Immature natural killer cell (primary cell): ENCODE measurements at regions not wholly inside any gene's neighbourhood (a gene's known extent, or its start where the extent isn't known, plus 50 kb on each side); places are given as distances from the start of the nearest gene placed in this dataset.

Experiments
- DNase-seq, 3 donors: peaks; one replicate each; pipeline ENCODE4 v3.0.0; 2022; ENCODE audit warnings: mixed read lengths in 1 of 3
- H3K27ac Mint-ChIP-seq, 6 donors: one replicate each; pipeline ENCODE4 v1.8.0; 2020; ENCODE audit warnings: mixed read lengths in 6 of 6, mild to moderate bottlenecking in 5 of 6, inconsistent platforms in 4 of 6, moderate library complexity in 3 of 6
- H3K27me3 Mint-ChIP-seq, 3 donors: one replicate each; pipeline ENCODE4 v1.8.0; 2020 to 2021; ENCODE audit warnings: low read depth in 3 of 3, mild to moderate bottlenecking in 3 of 3, mixed read lengths in 3 of 3, moderate library complexity in 3 of 3, inconsistent platforms in 1 of 3
- H3K36me3 Mint-ChIP-seq, 3 donors: one replicate each; pipeline ENCODE4 v1.8.0; 2020; ENCODE audit warnings: mixed read lengths in 3 of 3, inconsistent platforms in 2 of 3, mild to moderate bottlenecking in 2 of 3
- H3K4me1 Mint-ChIP-seq, 2 donors: one replicate each; pipeline ENCODE4 v1.8.0; 2020; ENCODE audit warnings: inconsistent platforms in 2 of 2, mild to moderate bottlenecking in 2 of 2, mixed read lengths in 2 of 2, moderate library complexity in 1 of 2
- H3K4me3 Mint-ChIP-seq, 5 donors: one replicate each; pipeline ENCODE4 v1.8.0; 2020; ENCODE audit warnings: mild to moderate bottlenecking in 5 of 5, mixed read lengths in 5 of 5, inconsistent platforms in 3 of 5, moderate library complexity in 3 of 5
- H3K9me3 Mint-ChIP-seq, 6 donors: one replicate each; pipeline ENCODE4 v1.8.0; 2020; ENCODE audit warnings: mild to moderate bottlenecking in 6 of 6, mixed read lengths in 6 of 6, inconsistent platforms in 4 of 6, moderate library complexity in 3 of 6

DNA sequence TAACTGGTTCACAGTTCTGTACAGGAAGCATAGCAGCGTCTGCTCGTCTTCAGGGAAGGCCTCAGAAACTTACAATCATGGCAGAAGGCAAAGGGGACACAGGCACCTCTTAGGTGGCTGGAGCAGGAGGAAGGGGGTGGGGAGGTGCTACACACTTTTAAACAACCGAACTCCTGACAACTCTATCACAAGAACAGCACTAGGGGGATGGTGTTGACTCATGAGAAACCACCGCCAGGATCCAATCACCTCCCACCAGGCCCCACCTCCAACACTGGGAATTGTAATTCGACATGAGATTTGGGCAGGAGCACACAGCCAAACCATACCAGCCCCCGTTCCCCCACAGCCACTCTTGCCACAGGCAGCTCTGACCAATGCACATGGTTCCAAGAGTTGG, 306.3 kb upstream of the POU3F1 start:
- DNase-seq, result no peak
- Mint-ChIP-seq H3K36me3 (peaks cover 0 to 4% (median 0%) of the 10 kb centered on the region in 3 donors), H3K9me3 (peaks cover 0 to 8% (median 0%) of the 10 kb centered on the region in 6 donors), H3K4me3 (no peak overlapping the region), H3K27ac (no peak overlapping the region), H3K27me3 (peaks cover 3 to 11% (median 7%) of the 10 kb centered on the region in 3 donors), H3K4me1 (no peaks in the 10 kb centered on the region)

DNA sequence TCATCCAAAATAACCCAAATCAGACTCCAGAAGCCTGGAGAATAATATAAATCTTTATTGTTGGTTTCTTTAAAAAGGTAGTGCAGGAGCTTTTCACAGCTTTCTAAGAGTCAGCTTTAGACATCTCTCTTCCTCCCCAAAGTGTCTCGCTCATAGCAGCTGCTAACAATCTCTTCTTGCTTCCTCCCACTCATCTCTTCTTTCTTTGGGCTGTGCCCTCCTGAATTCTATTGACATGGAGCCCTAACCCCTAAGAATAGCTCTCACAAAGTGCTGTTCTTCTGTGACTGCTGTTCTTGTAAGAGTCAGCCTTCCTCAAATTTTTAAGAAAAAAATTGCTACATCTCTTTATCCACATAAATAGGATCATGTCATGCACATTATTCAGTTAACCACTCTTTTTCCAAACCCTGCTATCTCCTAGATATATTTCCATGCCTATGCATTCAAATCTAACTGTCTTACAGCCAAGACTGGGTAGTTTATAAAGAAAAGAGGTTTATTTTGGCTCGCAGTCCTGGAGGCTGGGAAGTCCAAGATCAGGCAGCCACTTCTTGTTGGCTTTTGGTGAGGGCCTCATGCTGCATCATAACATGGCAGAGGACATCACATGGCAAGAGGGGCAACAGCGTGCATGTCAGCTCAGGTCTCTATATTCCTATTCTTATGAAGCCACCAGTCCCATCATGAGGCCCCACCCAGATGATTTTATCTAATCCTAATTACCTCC, 301.0 kb upstream of the POU3F1 start:
- DNase-seq, result no peak
- H3K36me3 Mint-ChIP-seq, result peaks cover 0 to 4% (median 0%) of the 10 kb centered on the region in 3 donors
- no peaks in the 10 kb centered on the region for H3K4me1 Mint-ChIP-seq
- peaks cover 2 to 16% (median 8%) of the 10 kb centered on the region in 3 donors for H3K27me3 Mint-ChIP-seq
- H3K27ac Mint-ChIP-seq, result no peak overlapping the region
- no peak overlapping the region for H3K4me3 Mint-ChIP-seq
- peaks cover 0 to 8% (median 0%) of the 10 kb centered on the region in 6 donors for H3K9me3 Mint-ChIP-seq

DNA sequence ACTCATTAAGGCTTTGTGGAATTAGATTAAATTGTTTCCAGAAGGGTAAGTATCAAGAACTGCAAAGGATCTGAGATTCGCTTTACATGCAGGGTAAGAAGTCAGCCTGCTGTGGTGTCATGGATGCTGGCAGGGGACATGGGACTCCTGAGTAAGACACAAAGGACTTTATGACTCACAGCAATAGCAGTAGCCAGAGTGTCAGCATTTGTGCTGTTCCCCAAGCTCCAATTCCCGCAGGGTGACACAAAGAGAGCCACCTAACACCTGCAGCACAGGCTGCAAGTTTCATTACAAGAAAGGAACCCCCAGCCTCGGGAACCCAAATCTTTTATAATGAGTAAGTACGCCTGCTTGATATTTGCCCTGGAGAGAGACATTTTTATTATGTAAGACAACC, 298.1 kb upstream of the POU3F1 start:
- Mint-ChIP-seq H3K9me3 (peaks cover 0 to 8% (median 0%) of the 10 kb centered on the region in 6 donors), H3K27me3 (peaks cover 3 to 20% (median 3%) of the 10 kb centered on the region in 3 donors), H3K4me3 (no peak overlapping the region), H3K27ac (no peak overlapping the region), H3K4me1 (no peaks in the 10 kb centered on the region), H3K36me3 (peaks cover 0 to 4% (median 0%) of the 10 kb centered on the region in 3 donors)
- DNase-seq, result no peak

DNA sequence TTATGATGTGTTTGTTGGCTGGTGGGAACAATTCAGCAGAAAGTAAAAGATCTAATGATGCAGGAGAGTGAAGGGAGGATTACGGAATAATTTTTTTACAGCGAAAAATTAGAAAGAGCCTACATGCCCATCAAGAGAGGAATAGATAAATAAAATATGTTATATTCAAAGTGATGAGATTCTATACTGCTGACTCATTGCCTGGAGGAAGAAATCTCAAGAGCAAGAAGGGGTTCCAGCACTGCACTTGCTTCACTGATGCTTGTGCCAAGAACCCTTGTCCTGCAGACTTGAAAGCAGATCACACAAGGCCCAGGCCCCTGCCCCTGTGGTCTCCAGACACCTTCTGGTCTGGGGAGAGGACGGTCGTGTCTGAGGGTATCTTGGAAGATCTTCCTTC, 295.1 kb upstream of the POU3F1 start:
- no peak for DNase-seq
- Mint-ChIP-seq H3K27me3 (peaks cover 5 to 16% (median 6%) of the 10 kb centered on the region in 3 donors), H3K4me3 (no peak overlapping the region), H3K36me3 (no peaks in the 10 kb centered on the region), H3K27ac (no peak overlapping the region), H3K9me3 (no peaks in the 10 kb centered on the region), H3K4me1 (no peaks in the 10 kb centered on the region)

DNA sequence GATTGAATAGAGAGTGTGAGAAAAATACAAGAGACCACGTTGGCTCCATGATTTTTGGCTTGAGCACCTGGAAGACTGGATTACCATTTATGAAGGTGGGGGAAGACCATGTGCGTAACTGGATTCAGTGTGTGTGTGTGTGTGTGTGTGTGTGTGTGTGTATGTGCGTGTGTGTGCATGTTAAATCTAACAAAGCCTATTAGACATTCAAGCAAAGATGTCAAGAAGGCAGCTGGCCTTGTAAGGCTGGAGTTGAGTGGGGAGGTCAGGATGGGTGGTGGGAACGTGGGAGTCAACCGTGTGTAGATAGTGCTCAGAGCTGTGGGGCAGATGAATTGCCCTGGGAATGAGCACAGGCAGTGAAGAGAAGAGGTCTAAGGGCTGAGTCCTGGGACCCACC, 293.8 kb upstream of the POU3F1 start:
- Mint-ChIP-seq H3K9me3 (no peaks in the 10 kb centered on the region), H3K27me3 (peaks cover 5 to 17% (median 7%) of the 10 kb centered on the region in 3 donors), H3K36me3 (no peaks in the 10 kb centered on the region), H3K4me3 (no peak overlapping the region), H3K27ac (no peak overlapping the region), H3K4me1 (no peaks in the 10 kb centered on the region)
- no peak for DNase-seq

DNA sequence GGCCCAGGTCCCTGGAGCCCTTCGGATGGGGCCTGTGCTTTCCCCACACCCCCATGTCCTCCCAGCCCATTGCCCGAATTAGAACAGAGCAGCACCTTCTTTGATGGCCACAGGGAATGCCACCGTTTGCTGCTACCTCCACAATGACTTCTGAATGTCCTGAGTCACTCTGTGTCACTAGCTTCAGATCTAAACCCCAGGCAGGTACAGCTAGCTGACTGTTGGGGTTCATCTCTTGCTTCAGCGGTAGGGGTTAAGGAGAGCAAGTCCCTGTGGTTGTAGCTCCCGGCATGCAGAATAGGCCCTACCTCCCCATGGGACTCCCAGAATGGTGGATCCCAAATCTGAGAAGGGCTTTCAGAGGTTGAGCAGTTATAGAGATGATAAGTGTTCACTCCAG, 291.1 kb upstream of the POU3F1 start:
- Mint-ChIP-seq H3K36me3 (no peaks in the 10 kb centered on the region), H3K27ac (no peak overlapping the region), H3K4me1 (no peaks in the 10 kb centered on the region), H3K27me3 (peaks cover 5 to 20% (median 11%) of the 10 kb centered on the region in 3 donors), H3K4me3 (no peak overlapping the region), H3K9me3 (no peaks in the 10 kb centered on the region)
- DNase-seq, result no peak

DNA sequence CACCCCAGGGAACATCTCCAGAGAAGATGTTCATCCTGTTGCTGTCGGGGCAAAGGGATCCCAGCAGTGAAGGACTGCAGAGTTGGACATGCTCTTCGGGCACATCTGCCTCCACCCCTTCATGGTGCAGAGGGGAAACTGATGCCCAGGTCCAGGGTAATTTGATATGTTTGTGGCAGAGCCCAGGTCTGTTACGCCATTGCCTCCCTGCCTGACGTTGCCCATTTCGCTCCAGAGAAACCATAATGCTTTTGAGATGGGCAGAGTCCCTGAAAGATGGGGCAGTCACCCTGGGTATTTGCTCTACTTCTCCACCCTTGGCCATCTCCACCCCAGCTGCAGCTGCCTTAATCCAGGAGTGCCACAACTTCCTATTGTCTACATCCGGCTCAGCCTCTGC, 290.4 kb upstream of the POU3F1 start:
- Mint-ChIP-seq H3K27ac (no peak overlapping the region), H3K4me3 (no peak overlapping the region), H3K27me3 (peaks cover 5 to 19% (median 12%) of the 10 kb centered on the region in 3 donors), H3K36me3 (no peaks in the 10 kb centered on the region), H3K9me3 (no peaks in the 10 kb centered on the region), H3K4me1 (no peaks in the 10 kb centered on the region)
- DNase-seq, result no peak

DNA sequence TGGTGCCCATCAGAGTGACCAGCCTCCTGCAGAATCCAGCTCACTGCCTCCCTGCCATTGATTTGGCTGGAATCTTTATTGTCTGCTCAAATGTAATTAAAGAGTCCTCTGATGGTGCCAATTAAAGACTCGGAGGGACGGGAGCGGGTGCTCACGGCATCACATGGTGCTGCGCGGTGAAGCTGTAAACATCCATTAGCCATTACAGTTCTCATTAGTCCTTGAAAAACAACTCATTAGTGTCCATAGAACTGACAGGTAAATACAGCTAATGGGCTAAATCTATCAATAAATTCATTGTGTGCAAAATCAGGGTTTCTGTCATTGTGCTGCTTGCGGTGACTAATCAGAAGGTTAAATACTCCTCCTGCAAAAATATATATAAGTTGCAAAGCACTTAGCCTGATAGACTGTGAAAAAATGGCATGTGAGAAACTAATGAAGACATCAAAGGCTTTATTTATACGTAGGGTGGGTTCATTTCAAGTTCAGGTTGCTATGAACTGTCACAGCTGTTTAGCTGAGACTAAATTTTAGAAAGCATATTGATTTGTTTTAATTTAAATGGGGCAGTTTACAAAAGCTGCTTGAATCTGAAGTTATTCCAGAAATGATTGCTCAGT, 289.8 kb upstream of the POU3F1 start:
- no peak for DNase-seq
- Mint-ChIP-seq H3K27ac (no peak overlapping the region), H3K4me3 (no peak overlapping the region), H3K36me3 (no peaks in the 10 kb centered on the region), H3K27me3 (peaks cover 5 to 22% (median 14%) of the 10 kb centered on the region in 3 donors), H3K9me3 (no peaks in the 10 kb centered on the region), H3K4me1 (no peaks in the 10 kb centered on the region)

DNA sequence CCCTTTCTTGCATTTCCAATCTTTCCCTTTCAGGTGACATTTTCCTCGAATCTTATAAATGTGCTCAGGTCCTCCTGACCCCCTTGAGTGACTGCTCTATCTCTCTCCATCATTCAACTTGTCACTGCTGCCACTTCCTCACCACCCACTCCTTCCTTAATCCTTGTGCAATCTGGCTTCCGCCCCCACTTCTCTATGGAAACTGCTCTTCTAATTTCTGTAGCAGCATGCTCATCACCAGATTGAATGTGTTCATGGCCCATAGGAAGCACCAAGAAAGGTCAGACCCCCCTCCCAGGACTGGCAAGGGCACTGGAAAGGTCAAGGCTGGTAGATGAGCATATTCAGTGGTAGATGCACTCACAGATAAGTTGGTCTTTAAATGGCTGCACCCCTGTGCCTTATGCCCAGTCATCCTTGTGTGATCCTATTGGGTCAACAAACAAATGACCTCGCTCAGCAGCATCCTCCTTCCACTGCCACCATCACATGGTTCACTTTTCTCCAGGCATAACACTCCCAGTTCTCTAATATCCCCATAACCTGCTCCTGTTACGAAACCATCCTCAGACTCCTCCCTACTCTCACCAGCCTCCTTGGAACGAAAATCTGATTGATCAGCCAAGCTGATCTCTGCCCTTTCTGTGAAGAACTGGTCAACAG, 288.5 kb upstream of the POU3F1 start:
- Mint-ChIP-seq H3K4me3 (no peak overlapping the region), H3K4me1 (no peaks in the 10 kb centered on the region), H3K9me3 (no peaks in the 10 kb centered on the region), H3K27ac (no peak overlapping the region), H3K36me3 (no peaks in the 10 kb centered on the region), H3K27me3 (peaks cover 4 to 19% (median 12%) of the 10 kb centered on the region in 3 donors)
- no peak for DNase-seq

DNA sequence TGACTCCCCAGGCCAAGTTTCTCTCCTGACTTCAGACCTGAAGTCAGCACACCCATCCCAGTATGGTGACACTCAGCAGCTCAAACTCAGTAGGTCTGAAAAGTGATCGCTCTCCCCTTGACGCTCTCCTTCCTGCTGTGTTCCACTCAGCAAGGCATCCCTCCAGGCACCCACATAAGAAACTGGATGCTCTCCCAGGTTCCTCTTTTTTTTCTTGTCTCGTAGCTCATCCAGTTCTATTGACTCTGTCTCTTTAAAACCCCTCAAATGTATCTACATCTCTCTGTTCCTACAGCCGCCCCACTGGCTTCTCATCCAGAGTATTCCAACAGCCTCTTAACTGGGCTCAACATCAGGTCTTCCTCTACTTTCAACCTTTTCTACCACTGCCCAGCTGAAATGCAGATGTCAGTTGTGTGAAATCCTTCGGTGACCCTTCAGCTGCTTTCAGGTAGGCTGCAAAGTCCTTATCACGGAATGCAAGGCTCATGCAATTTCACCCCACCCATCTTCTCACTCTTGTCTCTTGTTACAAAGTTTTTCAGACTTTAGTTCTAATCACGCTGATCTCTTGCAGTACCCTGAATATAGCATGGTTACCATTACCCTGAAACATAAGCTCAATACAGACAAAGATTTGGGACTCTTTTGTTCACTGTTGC, 286.2 kb upstream of the POU3F1 start:
- peaks cover 2 to 13% (median 11%) of the 10 kb centered on the region in 3 donors for H3K27me3 Mint-ChIP-seq
- no peak overlapping the region for H3K27ac Mint-ChIP-seq
- H3K36me3 Mint-ChIP-seq, result no peaks in the 10 kb centered on the region
- H3K9me3 Mint-ChIP-seq, result no peaks in the 10 kb centered on the region
- H3K4me3 Mint-ChIP-seq, result no peak overlapping the region
- H3K4me1 Mint-ChIP-seq, result no peaks in the 10 kb centered on the region
- no peak for DNase-seq

DNA sequence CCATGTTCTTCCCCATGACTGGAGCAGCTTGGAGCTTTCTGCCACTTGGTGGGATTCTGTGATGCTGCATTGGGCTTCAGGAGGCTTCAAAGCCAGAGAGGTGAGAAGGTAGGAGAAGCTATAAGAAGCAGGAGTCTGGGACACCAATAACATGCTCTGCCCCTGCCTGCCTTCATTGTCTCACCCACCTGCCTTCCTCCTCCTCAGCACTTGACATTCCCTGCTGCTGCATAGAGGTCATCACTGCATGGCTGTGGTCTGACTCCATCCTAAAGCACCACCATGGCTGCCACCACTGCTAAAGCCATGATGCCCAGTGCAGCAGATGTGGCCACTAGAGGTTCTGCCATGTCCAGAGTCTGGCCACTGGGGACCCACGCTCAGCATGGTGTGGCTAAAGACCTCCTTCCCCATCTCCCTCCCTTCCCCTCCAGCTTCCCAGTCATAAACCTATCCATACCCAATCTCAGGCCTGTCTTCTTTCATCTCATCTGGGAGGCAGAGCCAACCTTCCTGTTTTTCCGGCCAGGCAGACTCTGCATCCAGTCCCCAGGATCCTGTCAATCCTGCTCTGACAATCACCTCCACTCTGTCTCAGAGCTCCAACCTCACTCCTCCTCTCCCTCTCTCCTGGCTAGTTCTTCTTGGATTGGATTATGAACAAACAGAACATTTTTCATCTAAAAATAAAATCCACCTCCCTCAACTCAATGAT, 285.1 kb upstream of the POU3F1 start:
- Mint-ChIP-seq H3K27ac (no peak overlapping the region), H3K4me1 (no peaks in the 10 kb centered on the region), H3K27me3 (peaks cover 0 to 17% (median 11%) of the 10 kb centered on the region in 3 donors), H3K4me3 (no peak overlapping the region), H3K9me3 (peaks cover 0 to 2% (median 0%) of the 10 kb centered on the region in 6 donors), H3K36me3 (no peaks in the 10 kb centered on the region)
- DNase-seq, result no peak

DNA sequence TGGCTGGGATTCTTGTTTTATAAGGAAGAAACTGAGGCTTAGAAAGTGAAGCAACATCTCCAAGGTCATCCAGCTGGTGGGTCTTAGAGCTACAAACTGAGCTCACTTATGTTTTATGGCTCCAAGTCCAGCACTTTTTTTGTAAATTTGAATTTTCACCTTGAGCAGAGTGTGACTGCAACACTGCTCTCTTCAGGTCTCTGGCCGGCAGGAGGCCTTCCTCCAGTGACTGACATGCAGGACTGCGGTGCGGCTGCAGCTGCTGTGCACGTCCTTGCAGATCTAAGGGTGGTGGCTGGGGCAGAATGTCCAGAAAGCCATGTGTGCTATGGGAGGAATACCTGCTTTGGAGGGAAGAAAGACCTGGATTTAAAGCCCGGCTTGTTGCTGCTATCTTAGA, 284.2 kb upstream of the POU3F1 start:
- peaks cover 0 to 17% (median 11%) of the 10 kb centered on the region in 3 donors for H3K27me3 Mint-ChIP-seq
- H3K36me3 Mint-ChIP-seq, result no peaks in the 10 kb centered on the region
- H3K4me3 Mint-ChIP-seq, result no peak overlapping the region
- DNase-seq, result no peak
- H3K4me1 Mint-ChIP-seq, result no peaks in the 10 kb centered on the region
- peaks cover 0 to 2% (median 0%) of the 10 kb centered on the region in 6 donors for H3K9me3 Mint-ChIP-seq
- H3K27ac Mint-ChIP-seq, result no peak overlapping the region

DNA sequence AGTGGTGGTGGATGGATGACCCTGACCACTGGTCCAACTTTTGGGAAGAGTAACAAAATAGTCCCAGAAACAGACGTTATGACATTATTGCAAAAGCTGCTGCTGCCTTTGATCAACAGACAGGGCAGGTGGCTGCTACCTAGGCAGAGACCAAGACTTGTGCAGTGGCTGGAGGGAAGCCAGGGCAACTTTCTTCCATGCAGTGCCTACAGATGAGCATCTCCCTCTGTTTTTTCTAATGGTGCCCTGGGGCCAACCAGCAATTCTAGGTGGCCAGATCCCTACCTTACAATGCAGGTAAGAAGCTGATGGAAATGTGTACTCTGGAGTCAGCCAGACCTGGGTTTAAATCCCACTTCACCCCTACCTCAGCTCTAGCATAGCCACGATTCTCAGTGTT, 283.1 kb upstream of the POU3F1 start:
- Mint-ChIP-seq H3K4me3 (no peak overlapping the region), H3K27me3 (peaks cover 0 to 10% (median 5%) of the 10 kb centered on the region in 3 donors), H3K27ac (no peak overlapping the region), H3K9me3 (peaks cover 0 to 2% (median 0%) of the 10 kb centered on the region in 6 donors), H3K36me3 (no peaks in the 10 kb centered on the region), H3K4me1 (no peaks in the 10 kb centered on the region)
- no peak for DNase-seq
